Peyer's patch (tissue), 4 donors: ENCODE measurements at regions not wholly inside any gene's neighbourhood (a gene's known extent, or its start where the extent isn't known, plus 50 kb on each side); places are given as distances from the start of the nearest gene placed in this dataset.

Experiments used
- DNase-seq, 3 donors: peaks; one replicate each; pipeline ENCODE4 v3.0.0-alpha.2; 2017 to 2019
- H3K27ac ChIP-seq, 4 donors: fragments of 200-600 bp; sonication (generic); one replicate each; pipeline ENCODE4 v1.5.1; 2016 to 2019
- H3K27me3 ChIP-seq, 2 donors: fragments of 200-600 bp; sonication (generic); one replicate each; pipeline ENCODE4 v1.5.1; 2019
- H3K36me3 ChIP-seq, 3 donors: fragments of 200-600 bp; sonication (generic); one replicate each; pipeline ENCODE4 v1.5.1; 2016 to 2019
- H3K4me1 ChIP-seq, 4 donors: fragments of 200-600 bp; sonication (generic); one replicate each; pipeline ENCODE4 v1.5.1; 2016 to 2019
- H3K4me3 ChIP-seq, 4 donors: fragments of 200-600 bp; sonication (generic); 1 replicate in 3 of 4; 2 replicates in 1 of 4; pipeline ENCODE4 v1.5.1; 2016 to 2019; ENCODE audit warnings: mild to moderate bottlenecking in 1 of 4
- H3K9me3 ChIP-seq, 4 donors: fragments of 200-600 bp; sonication (generic); one replicate each; pipeline ENCODE4 v1.5.1; 2016 to 2019; ENCODE audit warnings: mild to moderate bottlenecking in 1 of 4
- CTCF ChIP-seq, 6 experiments: fragments of 450-650 bp in 4 of 6; fragments of 200-600 bp in 2 of 6; sonication (generic) in 1 of 6; IDR thresholded peaks; one replicate each; pipeline ENCODE4 v1.5.1; 2017 to 2019; ENCODE audit warnings: antibody characterized with exemption in 6 of 6, mild to moderate bottlenecking in 3 of 6, moderate library complexity in 1 of 6
- POLR2A ChIP-seq, 2 donors: fragments of 450-650 bp; IDR thresholded peaks; one replicate each; pipeline ENCODE4 v1.5.1; 2017; ENCODE audit warnings: antibody characterized with exemption in 2 of 2, mild to moderate bottlenecking in 2 of 2, moderate library complexity in 2 of 2

GRCh38 chr2:39514825-39515224 is 77.7 kb upstream of the MAP4K3 start:
- peak overlapping the region in 2 of 4 donors; percentile 14 to 57 for H3K27ac ChIP-seq
- H3K27me3 ChIP-seq: no peaks in the 10 kb centered on the region
- peaks cover 0 to 56% (median 0%) of the 10 kb centered on the region in 4 donors for H3K4me1 ChIP-seq
- TF ChIP-seq CTCF (IDR thresholded peaks at IDR 0.05) (no peak), POLR2A (IDR thresholded peaks at IDR 0.05) (no peak)
- H3K36me3 ChIP-seq: no peaks in the 10 kb centered on the region
- H3K9me3 ChIP-seq: no peaks in the 10 kb centered on the region
- no peak for DNase-seq
- H3K4me3 ChIP-seq: no peak overlapping the region

- Histone ChIP-seq H3K9me3 (no peaks in the 10 kb centered on the region), H3K4me3 (no peak overlapping the region), H3K27me3 (no peaks in the 10 kb centered on the region), H3K4me1 (peaks cover 0 to 56% (median 0%) of the 10 kb centered on the region in 4 donors), H3K27ac (peak overlapping the region in 2 of 4 donors; percentile 14 to 57), H3K36me3 (no peaks in the 10 kb centered on the region)
- TF ChIP-seq POLR2A (IDR thresholded peaks at IDR 0.05) (no peak), CTCF (IDR thresholded peaks at IDR 0.05) (no peak)
- DNase-seq: no peak
Observed at GRCh38 chr2:39515273-39515896, 78.3 kb upstream of the MAP4K3 start.

GRCh38 chr2:39515897-39516346 is 78.8 kb upstream of the MAP4K3 start:
- Histone ChIP-seq H3K4me1 (peaks cover 0 to 56% (median 0%) of the 10 kb centered on the region in 4 donors), H3K36me3 (no peaks in the 10 kb centered on the region), H3K4me3 (no peak overlapping the region), H3K27me3 (no peaks in the 10 kb centered on the region), H3K9me3 (no peaks in the 10 kb centered on the region), H3K27ac (peak overlapping the region in 2 of 4 donors; percentile 14 to 57)
- DNase-seq: no peak
- TF ChIP-seq CTCF (IDR thresholded peaks at IDR 0.05): no peak
- TF ChIP-seq POLR2A (IDR thresholded peaks at IDR 0.05): no peak

GRCh38 chr2:39516347-39517101 is 79.4 kb upstream of the MAP4K3 start:
- DNase-seq: no peak
- Histone ChIP-seq H3K4me1 (peaks cover 0 to 52% (median 0%) of the 10 kb centered on the region in 4 donors), H3K9me3 (peaks cover 0 to 4% (median 1%) of the 10 kb centered on the region in 4 donors), H3K27me3 (no peaks in the 10 kb centered on the region), H3K36me3 (no peaks in the 10 kb centered on the region), H3K27ac (peak overlapping the region in 3 of 4 donors; percentile 0 to 57 (median 36)), H3K4me3 (no peak overlapping the region)
- TF ChIP-seq CTCF (IDR thresholded peaks at IDR 0.05): no peak
- no peak for TF ChIP-seq POLR2A (IDR thresholded peaks at IDR 0.05)

GRCh38 chr2:39517102-39517436 is 80.0 kb upstream of the MAP4K3 start:
- H3K4me3 ChIP-seq: no peak overlapping the region
- no peaks in the 10 kb centered on the region for H3K27me3 ChIP-seq
- H3K9me3 ChIP-seq: peaks cover 0 to 7% (median 3%) of the 10 kb centered on the region in 4 donors
- peak overlapping the region in 3 of 4 donors; percentile 0 to 36 (median 25) for H3K27ac ChIP-seq
- no peaks in the 10 kb centered on the region for H3K36me3 ChIP-seq
- peaks cover 0 to 46% (median 0%) of the 10 kb centered on the region in 4 donors for H3K4me1 ChIP-seq
- TF ChIP-seq POLR2A (IDR thresholded peaks at IDR 0.05) (no peak), CTCF (IDR thresholded peaks at IDR 0.05) (no peak)
- no peak for DNase-seq
